GM12874 (cell line): ENCODE measurements at regions not wholly inside any gene's neighbourhood (a gene's known extent, or its start where the extent isn't known, plus 50 kb on each side); places are given as distances from the start of the nearest gene placed in this dataset.

ENCODE experiments used
- TF ChIP-seq, protein P1 (sequence below): IDR thresholded peaks from 2 replicates; pipeline ENCODE4 v1.5.1; 2011; ENCODE audit warnings: low read depth, mild to moderate bottlenecking, control low read depth, low read length, moderate library complexity; ENCODE audit not compliant: insufficient read depth

- TF ChIP-seq, protein P1, sequence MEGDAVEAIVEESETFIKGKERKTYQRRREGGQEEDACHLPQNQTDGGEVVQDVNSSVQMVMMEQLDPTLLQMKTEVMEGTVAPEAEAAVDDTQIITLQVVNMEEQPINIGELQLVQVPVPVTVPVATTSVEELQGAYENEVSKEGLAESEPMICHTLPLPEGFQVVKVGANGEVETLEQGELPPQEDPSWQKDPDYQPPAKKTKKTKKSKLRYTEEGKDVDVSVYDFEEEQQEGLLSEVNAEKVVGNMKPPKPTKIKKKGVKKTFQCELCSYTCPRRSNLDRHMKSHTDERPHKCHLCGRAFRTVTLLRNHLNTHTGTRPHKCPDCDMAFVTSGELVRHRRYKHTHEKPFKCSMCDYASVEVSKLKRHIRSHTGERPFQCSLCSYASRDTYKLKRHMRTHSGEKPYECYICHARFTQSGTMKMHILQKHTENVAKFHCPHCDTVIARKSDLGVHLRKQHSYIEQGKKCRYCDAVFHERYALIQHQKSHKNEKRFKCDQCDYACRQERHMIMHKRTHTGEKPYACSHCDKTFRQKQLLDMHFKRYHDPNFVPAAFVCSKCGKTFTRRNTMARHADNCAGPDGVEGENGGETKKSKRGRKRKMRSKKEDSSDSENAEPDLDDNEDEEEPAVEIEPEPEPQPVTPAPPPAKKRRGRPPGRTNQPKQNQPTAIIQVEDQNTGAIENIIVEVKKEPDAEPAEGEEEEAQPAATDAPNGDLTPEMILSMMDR: no peak
Measured at GRCh38 chrX:125678258-125678657, 358.6 kb downstream of the TEX13C start.

DNA sequence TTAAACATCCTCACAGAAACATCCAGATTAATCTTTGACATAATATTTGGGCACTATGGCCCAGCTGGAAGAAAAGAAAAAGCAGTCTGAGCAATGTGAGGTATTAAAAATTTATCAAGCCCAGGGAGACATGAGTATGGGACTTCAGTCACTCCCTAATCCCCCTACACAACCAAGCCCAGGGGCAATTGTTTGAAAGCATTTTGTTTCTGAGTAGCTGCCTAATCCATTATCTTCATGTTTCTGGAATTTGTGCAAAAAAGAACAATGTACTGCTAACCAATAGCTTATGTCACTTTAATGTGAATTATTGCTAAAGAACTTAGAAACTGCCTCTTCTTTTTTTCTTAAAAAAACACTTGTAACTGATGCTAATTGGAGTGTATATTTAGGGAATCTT, 360.7 kb downstream of the TEX13C start:
- TF ChIP-seq, protein P1: no peak

- TF ChIP-seq, protein P1: no peak
Measured at GRCh38 chrX:125681058-125681457, 361.4 kb downstream of the TEX13C start.

GRCh38 chrX:125681507-125681906, 361.8 kb downstream of the TEX13C start:
- TF ChIP-seq, protein P1: no peak

DNA sequence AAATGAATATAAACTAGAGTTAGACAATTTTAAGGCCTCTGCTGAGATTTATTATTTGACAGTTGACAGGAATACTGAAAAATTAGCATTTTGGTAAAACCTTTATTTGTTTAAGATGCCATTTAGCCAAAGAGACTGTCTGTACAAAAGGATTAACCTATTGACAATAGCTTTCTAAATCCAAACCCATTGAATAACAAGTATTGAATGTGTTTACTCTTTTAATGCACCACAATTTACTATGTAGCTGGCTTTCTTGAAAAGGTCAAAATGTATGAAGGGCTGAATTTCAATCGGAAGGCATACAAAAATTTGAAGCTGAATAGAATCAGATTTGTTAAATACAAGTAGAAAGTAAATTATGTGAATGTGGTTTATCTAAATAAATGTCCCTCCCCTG, 374.5 kb downstream of the TEX13C start:
- TF ChIP-seq, protein P1: no peak

GRCh38 chrX:125709074-125709473, 389.4 kb downstream of the TEX13C start:
- TF ChIP-seq, protein P1: no peak

DNA sequence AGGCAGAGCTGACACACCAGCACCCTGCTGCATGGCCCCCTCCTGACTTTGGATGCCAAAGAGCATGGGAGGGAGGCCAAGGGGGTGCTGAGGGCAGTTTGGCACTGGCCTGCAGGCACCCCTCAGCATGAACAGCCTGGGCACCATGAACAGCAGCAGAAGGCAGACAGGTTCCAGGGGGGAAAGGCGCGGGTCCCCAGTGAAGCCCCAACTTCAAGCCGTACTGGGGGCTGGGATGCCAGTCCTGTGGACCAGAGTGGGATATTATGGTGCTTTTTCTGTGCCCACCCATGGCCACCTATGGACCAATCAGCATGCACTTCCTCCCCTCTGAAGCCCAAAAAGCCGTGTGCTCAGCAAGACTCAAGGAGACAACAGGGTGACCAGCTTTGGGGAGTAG, 389.9 kb downstream of the TEX13C start:
- TF ChIP-seq, protein P1: no peak
